HG03432 (cell line): ENCODE measurements at regions not wholly inside any gene's neighbourhood (a gene's known extent, or its start where the extent isn't known, plus 50 kb on each side); places are given as distances from the start of the nearest gene placed in this dataset.
A peak's percentile ranks its signal among the peaks of the same experiment; 100 is the strongest.

ENCODE experiments used
- ATAC-seq: cut with Tn5 transposase; IDR thresholded peaks from one replicate; pipeline ENCODE4 v1.9.1; 2021; ENCODE audit warnings: mild to moderate bottlenecking, moderate library complexity; ENCODE audit not compliant: unreplicated experiment

GRCh38 chr1:103256490-103256889 lies 148.2 kb upstream of the COL11A1 start:
- no peak for ATAC-seq

- no peak for ATAC-seq
Measured at GRCh38 chr1:103254691-103255090, 146.4 kb upstream of the COL11A1 start.

- no peak for ATAC-seq
Measured at GRCh38 chr1:103250441-103250861, 142.1 kb upstream of the COL11A1 start.

- ATAC-seq: no peak
Measured at GRCh38 chr1:103248417-103249102, 140.2 kb upstream of the COL11A1 start.

GRCh38 chr1:103247517-103247916 lies 139.2 kb upstream of the COL11A1 start:
- ATAC-seq: no peak

- ATAC-seq: no peak
Measured at GRCh38 chr1:103243481-103243880, 135.2 kb upstream of the COL11A1 start.

GRCh38 chr1:103239034-103239433 lies 130.7 kb upstream of the COL11A1 start:
- no peak for ATAC-seq

GRCh38 chr1:103230061-103230460 lies 121.7 kb upstream of the COL11A1 start:
- no peak for ATAC-seq

GRCh38 chr1:103220631-103221041 lies 112.3 kb upstream of the COL11A1 start:
- no peak for ATAC-seq

- ATAC-seq: no peak
Measured at GRCh38 chr1:103218821-103219220, 110.5 kb upstream of the COL11A1 start.

GRCh38 chr1:103218369-103218768 lies 110.0 kb upstream of the COL11A1 start:
- no peak for ATAC-seq

GRCh38 chr1:103211073-103211472 lies 102.8 kb upstream of the COL11A1 start:
- ATAC-seq: no peak

GRCh38 chr1:103208844-103209243 lies 100.5 kb upstream of the COL11A1 start:
- no peak for ATAC-seq

GRCh38 chr1:103199001-103199400 lies 90.7 kb upstream of the COL11A1 start:
- no peak for ATAC-seq

GRCh38 chr1:103198076-103198475 lies 89.8 kb upstream of the COL11A1 start:
- no peak for ATAC-seq

GRCh38 chr1:103197216-103197615 lies 88.9 kb upstream of the COL11A1 start:
- no peak for ATAC-seq

GRCh38 chr1:103194984-103195383 lies 86.7 kb upstream of the COL11A1 start:
- no peak for ATAC-seq

GRCh38 chr1:103194060-103194459 lies 85.7 kb upstream of the COL11A1 start:
- peak; percentile 54 for ATAC-seq

GRCh38 chr1:103191327-103191726 lies 83.0 kb upstream of the COL11A1 start:
- no peak for ATAC-seq

GRCh38 chr1:103190766-103191165 lies 82.4 kb upstream of the COL11A1 start:
- no peak for ATAC-seq

GRCh38 chr1:103187673-103188072 lies 79.4 kb upstream of the COL11A1 start:
- no peak for ATAC-seq

- no peak for ATAC-seq
Measured at GRCh38 chr1:103180660-103181059, 72.3 kb upstream of the COL11A1 start.

- ATAC-seq: no peak
Measured at GRCh38 chr1:103177108-103177775, 68.9 kb upstream of the COL11A1 start.
